ENCODE measurements at regions not wholly inside any gene's neighbourhood (a gene's known extent, or its start where the extent isn't known, plus 50 kb on each side); places are given as distances from the start of the nearest gene placed in this dataset.

GRCh38 chr2:145935016-145935415, 1415.1 kb upstream of the ZEB2 start:
- no peak for FAIRE-seq
- no peak for TF ChIP-seq CTCF (IDR thresholded peaks at IDR 0.05; ENCODE audit: borderline replicate concordance, extremely low read depth, insufficient read depth)
- Histone ChIP-seq H3K27ac (ENCODE audit: low read depth in 2 of 2, low read length in 2 of 2) (no peak overlapping the region), H3K27me3 (ENCODE audit: control insufficient read depth, insufficient read depth, low read length) (no peaks in the 10 kb centered on the region), H3K4me3 (ENCODE audit: low read length in 3 of 3) (no peak overlapping the region), H3K9me3 (ENCODE audit: control insufficient read depth in 2 of 3, insufficient read depth in 1 of 3, low read length in 3 of 3) (no peaks in the 10 kb centered on the region), H3K36me3 (ENCODE audit: control insufficient read depth in 2 of 3, insufficient read depth in 3 of 3, low read length in 3 of 3) (no peaks in the 10 kb centered on the region), H3K4me1 (ENCODE audit: control insufficient read depth in 2 of 3, insufficient read depth in 2 of 3, low read depth in 1 of 3, low read length in 3 of 3) (no peaks in the 10 kb centered on the region), H3K9ac (ENCODE audit: low read length in 3 of 3) (no peak overlapping the region)
- intact Hi-C loops (cut with DNase I), result no loop called here
- DNase-seq, result no peak

GRCh38 chr2:145931781-145932395, 1412.0 kb upstream of the ZEB2 start:
- Histone ChIP-seq H3K4me3 (ENCODE audit: low read length in 3 of 3) (no peak overlapping the region), H3K27me3 (ENCODE audit: control insufficient read depth, insufficient read depth, low read length) (no peaks in the 10 kb centered on the region), H3K4me1 (ENCODE audit: control insufficient read depth in 2 of 3, insufficient read depth in 2 of 3, low read depth in 1 of 3, low read length in 3 of 3) (no peaks in the 10 kb centered on the region), H3K27ac (ENCODE audit: low read depth in 2 of 2, low read length in 2 of 2) (no peak overlapping the region), H3K36me3 (ENCODE audit: control insufficient read depth in 2 of 3, insufficient read depth in 3 of 3, low read length in 3 of 3) (no peaks in the 10 kb centered on the region), H3K9me3 (ENCODE audit: control insufficient read depth in 2 of 3, insufficient read depth in 1 of 3, low read length in 3 of 3) (no peaks in the 10 kb centered on the region), H3K9ac (ENCODE audit: low read length in 3 of 3) (no peak overlapping the region)
- TF ChIP-seq CTCF (IDR thresholded peaks at IDR 0.05; ENCODE audit: borderline replicate concordance, extremely low read depth, insufficient read depth), result no peak
- no peak for FAIRE-seq
- intact Hi-C loops (cut with DNase I), result no loop called here
- no peak for DNase-seq

- no peaks in the 10 kb centered on the region for H3K36me3 ChIP-seq (ENCODE audit: control insufficient read depth in 2 of 3, insufficient read depth in 3 of 3, low read length in 3 of 3)
- FAIRE-seq (no peak), DNase-seq (no peak)
- no peaks in the 10 kb centered on the region for H3K27me3 ChIP-seq (ENCODE audit: control insufficient read depth, insufficient read depth, low read length)
- no peak overlapping the region for H3K4me3 ChIP-seq (ENCODE audit: low read length in 3 of 3)
- H3K9me3 ChIP-seq (ENCODE audit: control insufficient read depth in 2 of 3, insufficient read depth in 1 of 3, low read length in 3 of 3), result no peaks in the 10 kb centered on the region
- TF ChIP-seq CTCF (IDR thresholded peaks at IDR 0.05; ENCODE audit: borderline replicate concordance, extremely low read depth, insufficient read depth), result no peak
- H3K4me1 ChIP-seq (ENCODE audit: control insufficient read depth in 2 of 3, insufficient read depth in 2 of 3, low read depth in 1 of 3, low read length in 3 of 3), result no peaks in the 10 kb centered on the region
- H3K27ac ChIP-seq (ENCODE audit: low read depth in 2 of 2, low read length in 2 of 2), result no peak overlapping the region
- intact Hi-C loops (cut with DNase I), result no loop called here
- no peak overlapping the region for H3K9ac ChIP-seq (ENCODE audit: low read length in 3 of 3)
Measured at GRCh38 chr2:145930318-145930717, 1410.4 kb upstream of the ZEB2 start.

All from kidney (tissue), 13 donors.